H54 (cell line): ENCODE measurements at regions not wholly inside any gene's neighbourhood (a gene's known extent, or its start where the extent isn't known, plus 50 kb on each side); places are given as distances from the start of the nearest gene placed in this dataset.

Source experiments
- DNase-seq: peaks from one replicate; pipeline ENCODE4 v3.0.0; 2011; ENCODE audit warnings: low spot score, mixed read lengths; ENCODE audit not compliant: insufficient read length
- FAIRE-seq: peaks from 3 replicates; lab custom pipeline; 2011; peaks lifted over from hg19 to GRCh38; lab: Jason Lieb, UNC
- POLR2A ChIP-seq: IDR thresholded peaks from 2 replicates; pipeline ENCODE4 v1.6.1; 2011; ENCODE audit warnings: low read depth, mild to moderate bottlenecking, low read length

- DNase-seq (no peak), FAIRE-seq (no peak)
- TF ChIP-seq POLR2A: no peak
Measured at GRCh38 chr19:28836421-28836820, 376.5 kb downstream of the UQCRFS1 start.

GRCh38 chr19:28834996-28835395 lies 378.0 kb downstream of the UQCRFS1 start:
- TF ChIP-seq POLR2A: no peak
- FAIRE-seq (no peak), DNase-seq (no peak)

- no peak for TF ChIP-seq POLR2A
Measured at GRCh38 chr19:28831462-28831861, 381.5 kb downstream of the UQCRFS1 start.

GRCh38 chr19:28829762-28830161 lies 383.2 kb downstream of the UQCRFS1 start:
- no peak for FAIRE-seq
- TF ChIP-seq POLR2A: no peak
- DNase-seq: no peak

More at GRCh38 chr19:28831462-28831861, 381.5 kb downstream of the UQCRFS1 start:
- FAIRE-seq: no peak
- DNase-seq: no peak

- TF ChIP-seq POLR2A: no peak
- DNase-seq (no peak), FAIRE-seq (no peak)
Measured at GRCh38 chr19:28829359-28829758, 383.6 kb downstream of the UQCRFS1 start.

- DNase-seq (no peak), FAIRE-seq (no peak)
- no peak for TF ChIP-seq POLR2A
Measured at GRCh38 chr19:28828276-28828870, 384.6 kb downstream of the UQCRFS1 start.

- no peak for TF ChIP-seq POLR2A
- no peak for DNase-seq
- FAIRE-seq: no peak
Measured at GRCh38 chr19:28827382-28827781, 385.6 kb downstream of the UQCRFS1 start.

- DNase-seq (no peak), FAIRE-seq (no peak)
- no peak for TF ChIP-seq POLR2A
Measured at GRCh38 chr19:28823338-28823961, 389.5 kb downstream of the UQCRFS1 start.

GRCh38 chr19:28820289-28820688 lies 392.7 kb downstream of the UQCRFS1 start:
- no peak for TF ChIP-seq POLR2A
- FAIRE-seq (no peak), DNase-seq (no peak)

GRCh38 chr19:28815257-28815656 lies 397.7 kb downstream of the UQCRFS1 start:
- DNase-seq (no peak), FAIRE-seq (no peak)
- TF ChIP-seq POLR2A: no peak

GRCh38 chr19:28794301-28794700 lies 418.6 kb downstream of the UQCRFS1 start:
- DNase-seq (no peak), FAIRE-seq (no peak)
- no peak for TF ChIP-seq POLR2A

GRCh38 chr19:28793391-28794168 lies 419.4 kb downstream of the UQCRFS1 start:
- DNase-seq (no peak), FAIRE-seq (no peak)
- no peak for TF ChIP-seq POLR2A

- no peak for FAIRE-seq
- DNase-seq: no peak
- TF ChIP-seq POLR2A: no peak
Measured at GRCh38 chr19:28785971-28786370, 427.0 kb downstream of the UQCRFS1 start.

- FAIRE-seq: no peak
- TF ChIP-seq POLR2A: no peak
- DNase-seq: no peak
Measured at GRCh38 chr19:28764066-28764465, 448.9 kb downstream of the UQCRFS1 start.
